H1 (cell line): ENCODE measurements at regions not wholly inside any gene's neighbourhood (a gene's known extent, or its start where the extent isn't known, plus 50 kb on each side); places are given as distances from the start of the nearest gene placed in this dataset.

Experiments used
- CTCF ChIA-PET: fragments of 300-600 bp; sonication (Branson Sonifier 250); formaldehyde crosslinking; loops from one replicate; lab custom pipeline; 2021; ENCODE audit not compliant: partially characterized antibody; lab: Charles Lee
- POLR2A ChIA-PET: fragments of 300-600 bp; sonication (Branson Sonifier 250); formaldehyde crosslinking; loops from one replicate; lab custom pipeline; 2021; ENCODE audit warnings: inconsistent platforms; ENCODE audit not compliant: partially characterized antibody; lab: Charles Lee
- DNase-seq, 2 experiments: peaks; one replicate each; pipeline versions ENCODE4 v3.0.0 to v3.0.0-alpha.2; 2010 to 2022; ENCODE audit warnings: low spot score in 2 of 2, low read depth in 1 of 2, mixed read lengths in 1 of 2
- FAIRE-seq: peaks from 2 replicates; lab custom pipeline; 2011; peaks lifted over from hg19 to GRCh38; lab: Jason Lieb, UNC
- H2AFZ ChIP-seq: 2 replicates; pipeline ENCODE4 v1.8.1; 2012; ENCODE audit warnings: low read length, inconsistent platforms
- H2AK5ac ChIP-seq: 2 replicates; pipeline ENCODE4 v1.6.1; 2013; ENCODE audit warnings: low read depth, low read length
- H2BK120ac ChIP-seq: replicated peaks from 2 replicates; pipeline ENCODE3; 2013; ENCODE audit warnings: low read depth, low read length, inconsistent platforms
- H2BK12ac ChIP-seq: 2 replicates; pipeline ENCODE4 v1.6.1; 2013; ENCODE audit warnings: low read depth, low read length
- H2BK15ac ChIP-seq: 2 replicates; pipeline ENCODE4 v1.6.1; 2013; ENCODE audit warnings: low read length
- H2BK20ac ChIP-seq: 2 replicates; pipeline ENCODE4 v1.6.1; 2013; ENCODE audit warnings: low read length
- H2BK5ac ChIP-seq: 2 replicates; pipeline ENCODE4 v1.6.1; 2013; ENCODE audit warnings: low read depth, low read length
- H3K14ac ChIP-seq: 2 replicates; pipeline ENCODE4 v1.6.1; 2013; ENCODE audit warnings: inconsistent platforms; ENCODE audit not compliant: insufficient read length
- H3K18ac ChIP-seq: 2 replicates; pipeline ENCODE4 v1.6.1; 2013; ENCODE audit warnings: low read length; ENCODE audit errors: extremely low read depth
- H3K23ac ChIP-seq: 2 replicates; pipeline ENCODE4 v1.6.1; 2013; ENCODE audit warnings: inconsistent platforms; ENCODE audit not compliant: insufficient read length
- H3K23me2 ChIP-seq: 2 replicates; pipeline ENCODE4 v1.6.1; 2013; ENCODE audit warnings: low read depth, low read length
- H3K27ac ChIP-seq: 2 replicates; pipeline ENCODE4 v1.6.1; 2011; ENCODE audit warnings: low read depth, low read length, inconsistent platforms
- H3K27me3 ChIP-seq, 4 experiments: replicated peaks in 1 of 4; 1 replicate in 1 of 4; 2 replicates in 3 of 4; pipeline versions ENCODE4 v1.6.1 to v1.8.1; 2011 to 2013; ENCODE audit warnings: low read length in 3 of 4, mild to moderate bottlenecking in 3 of 4, inconsistent platforms in 2 of 4, mixed read lengths in 2 of 4, moderate library complexity in 1 of 4; ENCODE audit not compliant: control insufficient read depth in 3 of 4, insufficient read depth in 3 of 4; ENCODE audit errors: extremely low read depth in 1 of 4
- H3K36me3 ChIP-seq, 4 experiments: 2 replicates each; pipeline versions ENCODE4 v1.6.1 to v1.8.1; 2011 to 2013; ENCODE audit warnings: mild to moderate bottlenecking in 4 of 4, low read length in 3 of 4, moderate library complexity in 2 of 4, control low read depth in 1 of 4, inconsistent platforms in 1 of 4; ENCODE audit not compliant: insufficient read depth in 4 of 4, control insufficient read depth in 2 of 4
- H3K4ac ChIP-seq: replicated peaks from 2 replicates; pipeline ENCODE3; 2013; ENCODE audit warnings: low read length, low read depth, mixed read lengths, inconsistent platforms; ENCODE audit not compliant: insufficient read length
- H3K4me1 ChIP-seq, 4 experiments: replicated peaks in 1 of 4; 1 replicate in 1 of 4; 2 replicates in 3 of 4; pipeline versions ENCODE4 v1.6.1 to v1.8.1; 2011 to 2013; ENCODE audit warnings: low read length in 3 of 4, inconsistent platforms in 2 of 4, mixed read lengths in 1 of 4; ENCODE audit not compliant: insufficient read depth in 4 of 4, control insufficient read depth in 3 of 4
- H3K4me2 ChIP-seq, 2 experiments: 2 replicates each; pipeline versions ENCODE4 v1.6.1 to v1.8.1; 2011 to 2013; ENCODE audit warnings: low read depth in 2 of 2, low read length in 2 of 2, control low read depth in 1 of 2, inconsistent platforms in 1 of 2, mild to moderate bottlenecking in 1 of 2; ENCODE audit not compliant: insufficient read depth in 1 of 2
- H3K4me3 ChIP-seq, 4 experiments: fragments of 200-600, 300-600 bp in 1 of 4; sonication (generic), shearing (Covaris generic), sonication (Bioruptor Twin) in 1 of 4; 2 replicates each; pipeline versions ENCODE4 v1.5.1 to v1.8.1; 2011 to 2016; ENCODE audit warnings: low read length in 4 of 4, low read depth in 3 of 4, control low read depth in 2 of 4, inconsistent platforms in 2 of 4, mild to moderate bottlenecking in 2 of 4, mixed read lengths in 1 of 4, moderate library complexity in 1 of 4; ENCODE audit not compliant: insufficient read depth in 2 of 4; ENCODE audit errors: extremely low read depth in 1 of 4
- H3K56ac ChIP-seq: replicated peaks from 2 replicates; pipeline ENCODE3; 2013; ENCODE audit warnings: low read depth, mild to moderate bottlenecking, mixed read lengths, low read length, inconsistent platforms; ENCODE audit not compliant: insufficient read length
- H3K79me1 ChIP-seq: 2 replicates; pipeline ENCODE4 v1.6.1; 2013; ENCODE audit warnings: low read depth, low read length, control low read depth
- H3K79me2 ChIP-seq, 2 experiments: 2 replicates each; pipeline versions ENCODE4 v1.6.1 to v1.8.1; 2012 to 2013; ENCODE audit warnings: low read length in 2 of 2, mild to moderate bottlenecking in 2 of 2, inconsistent platforms in 1 of 2; ENCODE audit not compliant: insufficient read depth in 2 of 2, control insufficient read depth in 1 of 2
- H3K9ac ChIP-seq, 4 experiments: replicated peaks in 1 of 4; 1 replicate in 1 of 4; 2 replicates in 3 of 4; pipeline versions ENCODE4 v1.6.1 to v1.8.1; 2011 to 2013; ENCODE audit warnings: low read depth in 3 of 4, low read length in 3 of 4, control low read depth in 2 of 4, mild to moderate bottlenecking in 2 of 4, moderate library complexity in 2 of 4, inconsistent platforms in 1 of 4; ENCODE audit errors: extremely low read depth in 1 of 4
- H3K9me3 ChIP-seq, 2 experiments: 2 replicates each; pipeline versions ENCODE4 v1.6.1 to v1.8.1; 2012 to 2013; ENCODE audit warnings: mild to moderate bottlenecking in 2 of 2, moderate library complexity in 2 of 2, control low read depth in 1 of 2, inconsistent platforms in 1 of 2, low read depth in 1 of 2, low read length in 1 of 2, mixed read lengths in 1 of 2; ENCODE audit not compliant: insufficient read depth in 2 of 2
- H4K20me1 ChIP-seq, 2 experiments: replicated peaks in 1 of 2; 2 replicates each; pipeline versions ENCODE3 to v1.8.1; 2011 to 2013; ENCODE audit warnings: inconsistent platforms in 2 of 2, low read length in 2 of 2, mild to moderate bottlenecking in 1 of 2; ENCODE audit not compliant: insufficient read depth in 2 of 2, control insufficient read depth in 1 of 2
- H4K5ac ChIP-seq: 2 replicates; pipeline ENCODE4 v1.6.1; 2013; ENCODE audit warnings: low read length, low read depth, mixed read lengths, inconsistent platforms; ENCODE audit not compliant: insufficient read length
- H4K8ac ChIP-seq: 2 replicates; pipeline ENCODE4 v1.8.0; 2013; ENCODE audit warnings: mild to moderate bottlenecking, moderate library complexity, low read length, inconsistent platforms; ENCODE audit not compliant: insufficient read depth; ENCODE audit errors: extremely low read depth
- H4K91ac ChIP-seq: replicated peaks from 2 replicates; pipeline ENCODE3; 2013; ENCODE audit warnings: low read length, mixed read lengths, inconsistent platforms; ENCODE audit not compliant: insufficient read length
- GABPA ChIP-seq: IDR thresholded peaks from 2 replicates; pipeline ENCODE4 v1.6.1; 2011; ENCODE audit warnings: mild to moderate bottlenecking, low read length, moderate library complexity, borderline replicate concordance; ENCODE audit not compliant: insufficient read depth
- SUZ12 ChIP-seq: fragments of 200-600 bp; sonication (generic); IDR thresholded peaks from 2 replicates; pipeline ENCODE4 v1.6.1; 2012; ENCODE audit warnings: mild to moderate bottlenecking, inconsistent platforms, low read length, moderate library complexity, mixed read lengths
- WGBS, 2 experiments: shearing (Covaris generic) in 1 of 2; methylation state at CpG; one replicate each; pipeline versions ENCODE4 v1.1.6 to v1.1.7; 2013 to 2015; ENCODE audit warnings: low lambda C conversion rate in 2 of 2, mixed read lengths in 2 of 2, inconsistent platforms in 1 of 2, low coverage in 1 of 2, missing lambda C conversion rate in 1 of 2; ENCODE audit not compliant: insufficient replicate concordance in 2 of 2, insufficient coverage in 1 of 2, insufficient read length in 1 of 2; ENCODE audit errors: extremely low coverage in 1 of 2, missing lambda C conversion rate in 1 of 2; 5-methylcytosine and 5-hydroxymethylcytosine counted together

DNA sequence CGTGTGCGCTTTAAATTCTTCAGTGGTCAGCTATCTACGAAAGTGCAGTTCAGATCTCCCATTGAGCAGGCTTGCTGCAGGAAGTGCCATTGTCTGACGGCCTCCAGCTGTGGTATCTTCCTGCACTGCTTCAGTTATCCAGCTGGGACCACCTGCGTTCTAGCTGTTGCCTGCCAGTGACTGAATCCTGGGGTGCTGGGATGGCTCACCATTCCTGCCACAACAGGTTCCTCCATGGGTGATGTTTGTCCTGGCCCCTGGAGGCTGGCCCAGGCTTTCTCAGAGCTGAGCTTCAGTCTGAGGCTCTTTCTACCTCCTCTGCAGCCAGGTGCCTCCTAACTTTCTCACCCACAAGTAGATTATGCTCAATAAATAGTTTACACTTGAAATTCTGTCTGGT lies 498.5 kb upstream of the HS6ST1 start:
- no peak overlapping the region for H4K5ac ChIP-seq
- DNase-seq, result no peak
- H3K27me3 ChIP-seq, result no peaks in the 10 kb centered on the region
- TF ChIP-seq SUZ12 (no peak), GABPA (no peak)

More for the DNA sequence above, 498.5 kb upstream of the HS6ST1 start:
- Histone ChIP-seq H4K8ac (peak overlapping the region; percentile 9; the same call in 1 of the 2 replicates), H3K14ac (no peak overlapping the region), H3K56ac (no peak overlapping the region), H3K4me1 (peaks cover 0 to 3% (median 1%) of the 10 kb centered on the region in 4 experiments; a peak in 3 of 7 replicates), H3K79me2 (no peaks in the 10 kb centered on the region), H3K4ac (no peak overlapping the region), H3K9ac (no peak overlapping the region), H2BK12ac (no peak overlapping the region), H3K4me2 (no peak overlapping the region), H3K27ac (no peak overlapping the region), H2BK5ac (no peak overlapping the region), H2BK20ac (no peak overlapping the region), H3K23ac (no peak overlapping the region), H3K23me2 (no peaks in the 10 kb centered on the region), H3K79me1 (no peaks in the 10 kb centered on the region), H2BK15ac (no peak overlapping the region), H2BK120ac (no peak overlapping the region), H3K18ac (no peak overlapping the region), H3K36me3 (no peaks in the 10 kb centered on the region), H4K20me1 (no peaks in the 10 kb centered on the region), H2AK5ac (no peak overlapping the region), H3K4me3 (no peak overlapping the region), H3K9me3 (no peaks in the 10 kb centered on the region), H2AFZ (no peak overlapping the region), H4K91ac (no peak overlapping the region)
- CTCF ChIA-PET, result interaction anchor here (0.6 kb wide), 1 partner anchor 57 kb away, joined by 4 read pairs; no protein-coding TSS in a partner anchor
- FAIRE-seq, result no peak
- POLR2A ChIA-PET, result no interaction called here
- 79% methylated on average over 5 of the region's 5 CpGs; no CpG with 5 or more reads in 1 of the 2 experiments for WGBS, 2 experiments
